HS-5 (cell line): ENCODE measurements at regions not wholly inside any gene's neighbourhood (a gene's known extent, or its start where the extent isn't known, plus 50 kb on each side); places are given as distances from the start of the nearest gene placed in this dataset.
"Not testable (repeated sequence)": the region's sequence is repeated elsewhere in the genome, so short reads cannot be mapped to it uniquely, and the experiment has no call there.

Experiments used
- DNase-seq: peaks from one replicate; pipeline ENCODE4 v3.0.0-alpha.2; 2012; ENCODE audit warnings: low read depth

DNA sequence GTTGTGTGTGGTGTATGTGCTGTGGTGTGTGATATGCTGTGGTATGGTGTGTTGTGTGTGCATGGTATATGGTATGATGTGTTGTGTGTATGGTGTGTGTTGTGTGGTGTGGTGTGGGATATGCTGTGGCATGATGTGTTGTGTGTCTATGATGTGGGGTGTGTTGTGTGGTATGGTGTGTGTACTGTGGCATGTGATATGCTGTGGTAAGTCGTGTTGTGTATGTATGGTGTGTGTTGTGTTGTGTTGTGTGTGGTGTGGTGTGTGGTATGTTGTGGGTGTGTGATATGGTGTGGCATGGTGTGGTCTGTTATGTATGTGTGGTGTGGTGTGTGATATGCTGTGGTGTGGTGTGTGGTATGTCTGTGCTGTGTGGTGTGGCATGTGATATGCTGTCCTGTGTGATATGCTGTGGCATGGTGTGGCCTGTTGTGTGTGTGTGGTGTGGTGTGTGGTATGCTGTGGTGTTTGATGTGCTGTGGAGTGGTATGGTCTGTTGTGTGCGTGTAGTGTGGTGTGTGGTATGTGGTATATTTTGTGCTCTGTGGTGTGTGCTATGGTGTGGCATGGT, 318.0 kb downstream of the PTPRU start:
- DNase-seq: no peak

DNA sequence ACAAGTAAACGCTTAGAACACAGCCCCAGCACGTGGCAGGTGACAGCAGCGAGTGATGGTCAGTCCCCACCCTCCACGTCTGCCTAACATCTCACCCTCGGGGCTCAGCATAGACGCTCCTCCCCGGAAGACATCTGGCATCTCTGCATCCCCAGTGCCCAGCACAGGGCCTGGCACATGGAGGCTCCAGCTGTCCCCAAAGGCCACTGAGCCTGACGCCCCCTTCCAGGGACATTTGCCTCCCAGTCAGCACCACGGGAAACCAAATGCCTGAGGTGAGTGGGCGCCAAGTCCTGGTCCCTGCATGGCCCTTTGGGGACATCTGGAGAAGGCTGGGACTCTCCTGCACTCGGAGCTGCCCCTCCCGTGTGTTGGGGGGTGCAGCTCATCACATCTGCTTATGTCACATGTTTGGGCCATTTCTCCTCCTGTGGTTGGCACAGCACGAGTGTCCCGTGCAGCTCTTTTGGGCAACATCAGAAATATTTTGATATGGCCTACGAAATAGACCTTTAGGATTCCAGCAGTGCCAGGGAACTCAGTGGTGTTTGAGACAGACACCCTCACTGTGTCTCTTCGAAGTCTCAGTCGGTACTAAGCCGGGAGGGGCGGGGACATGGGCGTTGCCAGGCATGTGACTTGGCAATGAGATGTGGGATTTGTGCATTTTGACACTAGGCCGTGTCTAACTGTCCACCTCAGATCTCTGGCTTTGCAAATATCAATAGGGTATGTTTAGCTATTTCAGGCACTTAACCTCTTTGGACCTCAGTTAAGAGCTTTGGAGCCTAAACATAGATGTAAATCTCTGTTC, 315.0 kb downstream of the PTPRU start:
- no peak for DNase-seq

GRCh38 chr1:29550119-29550841, 314.0 kb downstream of the PTPRU start:
- no peak for DNase-seq

- DNase-seq: not testable (repeated sequence)
Observed at GRCh38 chr1:29549728-29550118, 313.4 kb downstream of the PTPRU start.

DNA sequence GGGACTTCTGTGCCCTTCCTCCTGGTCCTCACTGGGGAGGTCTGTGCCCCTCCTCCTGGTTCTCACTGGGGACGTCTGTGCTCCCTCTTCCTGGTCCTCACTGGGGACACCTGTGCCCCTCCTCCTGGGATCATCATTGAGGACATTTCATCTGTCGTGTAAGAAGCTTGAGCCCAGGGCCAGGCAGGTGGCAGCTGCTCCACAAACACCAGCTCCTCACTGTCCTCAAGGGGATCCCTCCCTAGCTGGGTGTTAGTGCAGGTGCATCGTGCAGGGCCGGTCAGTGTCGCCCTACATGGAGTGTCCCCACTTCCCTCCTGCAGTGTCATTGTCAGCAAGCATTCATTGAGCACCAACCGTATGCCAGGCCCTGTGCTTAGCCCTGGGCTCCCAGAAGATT, 312.7 kb downstream of the PTPRU start:
- DNase-seq: no peak

DNA sequence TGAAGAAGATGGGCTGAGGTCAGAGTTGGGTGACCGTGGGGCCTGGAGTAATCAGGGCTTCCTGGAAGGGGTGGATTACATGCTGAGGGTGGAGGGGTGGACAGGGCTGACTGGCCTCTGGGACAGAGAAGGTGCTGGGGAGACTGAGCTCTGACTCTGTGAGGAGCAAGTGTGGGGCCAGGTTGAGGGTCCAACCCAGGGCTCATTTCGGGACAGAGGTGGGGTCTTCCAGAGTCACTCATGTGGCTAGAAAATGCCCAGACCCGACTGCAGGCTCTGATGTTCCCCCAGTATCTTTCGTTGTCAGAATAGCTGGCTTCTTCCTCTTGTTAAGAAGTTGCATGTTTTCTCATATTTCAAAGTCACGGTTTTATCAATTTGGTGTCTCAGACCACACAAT, 311.8 kb downstream of the PTPRU start:
- no peak for DNase-seq

GRCh38 chr1:29547300-29547699, 311.0 kb downstream of the PTPRU start:
- no peak for DNase-seq

DNA sequence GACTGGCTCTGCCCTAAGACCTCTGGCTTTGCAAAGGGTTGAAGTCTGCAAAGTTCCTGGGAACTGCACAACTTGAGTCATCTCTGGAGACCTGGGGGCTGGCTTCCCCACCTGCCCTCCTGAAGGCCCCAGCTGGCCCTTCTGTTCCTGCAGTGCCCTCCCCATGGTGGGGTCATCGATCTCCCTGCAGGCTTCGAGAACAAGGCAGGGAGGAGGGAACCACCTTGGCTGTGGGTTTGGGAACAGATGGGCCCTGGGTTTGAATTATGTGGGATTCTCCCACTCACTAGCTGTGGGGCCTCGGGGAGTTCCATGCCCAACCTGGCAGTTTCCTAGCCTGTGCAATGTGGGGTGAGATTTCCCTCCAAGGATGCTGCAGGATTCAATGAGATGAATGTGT, 310.2 kb downstream of the PTPRU start:
- no peak for DNase-seq

- DNase-seq: no peak
Observed at GRCh38 chr1:29544406-29544805, 308.1 kb downstream of the PTPRU start.

- no peak for DNase-seq
Observed at GRCh38 chr1:29543586-29543985, 307.3 kb downstream of the PTPRU start.

DNA sequence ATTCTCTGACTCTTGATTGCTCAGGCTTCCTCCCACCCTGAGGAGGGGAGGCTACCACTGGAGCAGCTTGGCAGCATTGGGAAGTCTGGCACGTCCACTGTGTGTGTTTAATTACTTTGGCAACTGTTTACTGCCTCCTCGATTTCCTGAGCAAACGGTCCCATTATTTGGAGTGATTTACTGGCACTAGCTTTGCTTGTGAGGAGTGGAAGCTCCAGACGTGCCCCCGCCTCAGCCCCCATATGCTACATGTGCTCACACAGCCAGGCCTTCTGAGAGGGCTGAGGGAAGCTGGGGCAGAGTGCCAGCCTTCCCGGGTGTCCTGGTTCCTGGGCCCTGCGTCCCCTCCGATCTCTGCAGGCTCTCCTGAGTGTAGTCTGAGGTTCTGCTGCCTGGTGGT, 306.2 kb downstream of the PTPRU start:
- DNase-seq: no peak

DNA sequence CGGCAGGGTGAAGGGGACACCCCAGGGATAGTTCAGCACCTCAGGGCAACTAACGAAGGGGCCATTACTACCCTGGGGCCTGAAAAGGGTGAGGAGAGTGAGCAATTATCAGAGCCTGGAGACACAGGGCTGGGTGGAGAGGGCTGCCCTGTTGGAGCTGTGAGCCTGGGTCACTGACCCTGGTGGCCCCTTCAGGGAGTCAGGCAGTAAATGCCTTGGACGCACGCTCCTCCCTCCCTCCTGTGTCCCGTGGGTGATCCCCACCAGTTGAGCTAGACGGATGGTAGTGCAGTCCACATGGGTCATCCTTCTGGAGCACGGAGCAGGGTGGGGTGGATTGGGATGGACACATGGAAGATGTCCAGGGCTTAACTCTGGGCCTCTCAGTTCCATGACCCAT, 305.3 kb downstream of the PTPRU start:
- DNase-seq: no peak

DNA sequence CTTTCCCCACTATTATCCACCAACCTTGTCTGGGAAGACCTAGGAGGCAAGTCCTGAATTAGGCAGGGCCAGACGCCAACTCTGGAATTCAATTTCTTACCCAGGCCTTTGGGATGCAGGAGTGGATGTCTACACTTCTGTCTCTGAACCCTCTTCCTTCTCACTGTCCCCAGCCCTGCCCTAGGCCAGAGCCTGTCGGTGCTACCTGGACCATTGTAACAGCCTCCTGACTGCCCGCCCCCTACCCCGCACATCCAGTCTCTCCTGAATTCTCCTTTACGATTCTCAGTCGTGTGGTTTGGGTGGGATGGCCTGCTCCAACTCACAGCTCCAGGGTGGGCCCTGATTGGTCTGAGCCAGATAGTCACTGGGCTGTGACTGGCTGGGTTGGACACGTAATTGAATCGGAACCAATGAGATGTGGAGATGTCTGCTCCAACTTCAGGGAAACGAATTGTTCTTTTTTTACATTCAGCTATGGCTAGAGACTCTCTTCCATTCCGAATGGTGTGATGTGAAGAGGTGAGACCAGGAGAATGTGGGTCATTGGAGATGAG, 304.6 kb downstream of the PTPRU start:
- no peak for DNase-seq

DNA sequence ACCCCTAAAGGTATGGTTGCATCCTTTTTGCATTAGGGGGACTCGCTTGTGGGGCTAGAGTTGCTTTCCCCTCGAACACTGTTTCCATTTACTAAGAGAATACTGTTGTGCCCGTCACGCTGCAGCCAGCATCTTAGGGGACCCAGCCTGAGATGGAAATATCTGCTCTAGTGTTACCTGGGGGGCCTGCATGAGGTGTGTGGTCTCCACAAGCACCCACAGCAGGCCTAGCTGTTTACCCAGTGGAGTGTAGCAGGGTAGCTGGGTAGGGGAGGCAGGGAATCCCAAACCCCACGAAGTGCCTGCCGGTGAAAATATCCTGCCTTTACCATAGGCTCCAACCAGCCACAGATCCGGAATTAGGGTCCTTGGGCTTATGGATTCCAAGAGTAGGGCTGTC, 303.6 kb downstream of the PTPRU start:
- DNase-seq: no peak

GRCh38 chr1:29538586-29538985, 302.3 kb downstream of the PTPRU start:
- no peak for DNase-seq

- no peak for DNase-seq
Observed at GRCh38 chr1:29532751-29533150, 296.4 kb downstream of the PTPRU start.

DNA sequence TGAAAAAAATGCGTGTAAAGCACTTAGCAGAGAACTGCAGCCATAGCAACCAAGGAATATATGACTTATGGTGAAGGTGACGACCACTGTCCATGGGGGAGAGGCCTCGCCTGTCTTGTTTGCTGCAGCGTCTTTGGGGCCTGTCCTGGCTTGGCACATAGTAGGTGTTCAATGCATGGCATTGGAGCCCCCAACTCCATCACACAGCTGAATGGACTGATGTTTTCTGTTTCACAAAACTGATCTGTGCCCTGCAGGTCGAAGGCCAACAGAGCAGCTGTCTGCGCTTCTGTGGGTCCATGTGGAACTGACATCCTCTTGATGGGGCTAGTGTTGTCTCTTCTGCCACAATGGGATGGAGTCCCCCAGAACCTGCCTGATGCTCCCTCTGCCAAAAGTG, 296.0 kb downstream of the PTPRU start:
- DNase-seq: no peak

DNA sequence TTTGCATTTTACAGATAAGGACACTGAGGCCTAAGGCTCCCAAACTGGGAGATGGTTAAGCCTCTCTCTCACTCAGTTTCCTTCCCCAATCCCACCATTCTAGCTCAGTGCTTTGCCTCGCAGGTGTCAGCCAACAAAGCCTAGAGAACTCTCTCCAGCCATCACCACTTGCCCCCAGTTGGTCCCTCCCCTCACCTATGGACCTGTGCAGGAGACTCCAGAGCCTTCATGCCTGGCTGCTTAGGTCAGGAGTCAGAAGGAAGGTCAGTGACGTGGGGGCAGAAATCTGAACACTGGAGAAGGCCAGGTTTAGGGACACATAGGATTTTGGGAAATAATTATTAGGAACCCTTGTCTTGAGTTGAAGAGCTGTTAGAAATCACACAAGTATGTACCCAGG, 295.3 kb downstream of the PTPRU start:
- DNase-seq: no peak

DNA sequence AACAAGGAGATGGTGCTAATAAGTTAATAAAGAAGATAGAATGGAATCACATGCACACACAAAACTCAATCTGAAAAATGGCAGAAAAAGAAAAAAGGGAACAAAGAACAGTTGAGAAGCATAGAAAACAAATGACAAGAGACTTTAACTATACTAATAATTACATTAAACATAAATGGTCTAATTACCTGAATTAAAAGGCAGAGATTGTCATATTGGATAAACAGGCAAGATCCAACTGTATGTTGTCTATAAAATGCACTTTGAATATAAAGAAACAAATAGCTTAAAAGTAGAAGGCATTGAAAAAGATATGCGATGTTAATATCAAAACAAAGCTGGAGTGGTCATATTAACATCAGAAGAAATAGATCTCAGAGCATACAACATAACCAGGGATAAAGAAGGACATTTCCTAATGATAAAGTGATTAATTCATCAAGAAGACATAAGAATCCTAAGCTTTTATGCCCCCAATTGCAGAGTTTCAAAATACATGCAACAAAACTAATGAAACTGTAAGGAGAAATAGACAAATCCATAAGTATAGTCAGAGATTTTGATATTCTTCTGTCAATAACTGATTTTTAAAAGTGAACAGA, 293.5 kb downstream of the PTPRU start:
- DNase-seq: no peak

GRCh38 chr1:29527314-29528004, 291.1 kb downstream of the PTPRU start:
- no peak for DNase-seq

- no peak for DNase-seq
Observed at GRCh38 chr1:29525941-29526340, 289.6 kb downstream of the PTPRU start.
